ENCODE measurements at regions not wholly inside any gene's neighbourhood (a gene's known extent, or its start where the extent isn't known, plus 50 kb on each side); places are given as distances from the start of the nearest gene placed in this dataset.

- no peak for DNase-seq
Measured at GRCh38 chr12:98154850-98155249, 360.5 kb upstream of the TMPO start.

- DNase-seq: no peak
Measured at GRCh38 chr12:98156697-98157096, 358.7 kb upstream of the TMPO start.

- no peak for DNase-seq
Measured at GRCh38 chr12:98162906-98163678, 352.3 kb upstream of the TMPO start.

GRCh38 chr12:98172304-98172703 is 343.1 kb upstream of the TMPO start:
- DNase-seq: no peak

GRCh38 chr12:98172801-98173200 is 342.6 kb upstream of the TMPO start:
- no peak for DNase-seq

GRCh38 chr12:98173773-98174427 is 341.5 kb upstream of the TMPO start:
- DNase-seq: no peak

- no peak for DNase-seq
Measured at GRCh38 chr12:98174428-98174809, 341.0 kb upstream of the TMPO start.

- DNase-seq: no peak
Measured at GRCh38 chr12:98178126-98178525, 337.3 kb upstream of the TMPO start.

GRCh38 chr12:98179151-98179550 is 336.2 kb upstream of the TMPO start:
- no peak for DNase-seq

- no peak for DNase-seq
Measured at GRCh38 chr12:98180603-98181002, 334.8 kb upstream of the TMPO start.

- DNase-seq: no peak
Measured at GRCh38 chr12:98182821-98183220, 332.6 kb upstream of the TMPO start.

GRCh38 chr12:98185606-98186005 is 329.8 kb upstream of the TMPO start:
- no peak for DNase-seq

GRCh38 chr12:98188650-98189077 is 326.7 kb upstream of the TMPO start:
- DNase-seq: peak; percentile 69

- no peak for DNase-seq
Measured at GRCh38 chr12:98194591-98194990, 320.8 kb upstream of the TMPO start.

- DNase-seq: no peak
Measured at GRCh38 chr12:98198261-98198982, 317.0 kb upstream of the TMPO start.

- no peak for DNase-seq
Measured at GRCh38 chr12:98208816-98209215, 306.6 kb upstream of the TMPO start.

- DNase-seq: no peak
Measured at GRCh38 chr12:98211909-98212695, 303.3 kb upstream of the TMPO start.

GRCh38 chr12:98213556-98213955 is 301.8 kb upstream of the TMPO start:
- no peak for DNase-seq

GRCh38 chr12:98217257-98217656 is 298.1 kb upstream of the TMPO start:
- DNase-seq: no peak

- no peak for DNase-seq
Measured at GRCh38 chr12:98220636-98221035, 294.8 kb upstream of the TMPO start.

GRCh38 chr12:98221243-98221808 is 294.1 kb upstream of the TMPO start:
- no peak for DNase-seq

- DNase-seq: no peak
Measured at GRCh38 chr12:98222135-98222534, 293.3 kb upstream of the TMPO start.

Data from MV-4-11 (cell line).